ENCODE measurements at regions not wholly inside any gene's neighbourhood (a gene's known extent, or its start where the extent isn't known, plus 50 kb on each side); places are given as distances from the start of the nearest gene placed in this dataset.

GRCh38 chr4:103773691-103774231 lies 54.0 kb upstream of the TACR3 start:
- TF ChIP-seq POLR2A (IDR thresholded peaks at IDR 0.05) (no peak), CTCF (IDR thresholded peaks at IDR 0.05) (no peak), EP300 (IDR thresholded peaks at IDR 0.05) (no peak)

All from stomach (tissue), 4 donors.